ENCODE measurements at regions not wholly inside any gene's neighbourhood (a gene's known extent, or its start where the extent isn't known, plus 50 kb on each side); places are given as distances from the start of the nearest gene placed in this dataset.
"Not testable (repeated sequence)": the region's sequence is repeated elsewhere in the genome, so short reads cannot be mapped to it uniquely, and the experiment has no call there.

- Histone ChIP-seq H3K27ac (ENCODE audit: low read depth, low read length) (no peak overlapping the region), H3K4me3 (ENCODE audit: low read depth in 1 of 2, low read length in 2 of 2) (no peak overlapping the region), H3K9ac (ENCODE audit: low read depth in 1 of 2, low read length in 2 of 2) (no peak overlapping the region), H3K9me3 (ENCODE audit: control insufficient read depth in 1 of 2, low read length in 2 of 2) (no peaks in the 10 kb centered on the region), H3K27me3 (ENCODE audit: control insufficient read depth in 1 of 2, insufficient read depth in 2 of 2, low read length in 2 of 2) (no peaks in the 10 kb centered on the region), H3K4me1 (ENCODE audit: control insufficient read depth in 1 of 2, insufficient read depth in 2 of 2, low read length in 2 of 2) (no peaks in the 10 kb centered on the region), H3K36me3 (ENCODE audit: control insufficient read depth in 1 of 2, insufficient read depth in 2 of 2, low read length in 2 of 2) (no peaks in the 10 kb centered on the region)
These were observed 845.9 kb downstream of the TBL1XR1 start for GRCh38 chr3:176351408-176351807.

- H3K9ac ChIP-seq (ENCODE audit: low read depth in 1 of 2, low read length in 2 of 2), result no peak overlapping the region
- no peaks in the 10 kb centered on the region for H3K27me3 ChIP-seq (ENCODE audit: control insufficient read depth in 1 of 2, insufficient read depth in 2 of 2, low read length in 2 of 2)
- no peaks in the 10 kb centered on the region for H3K36me3 ChIP-seq (ENCODE audit: control insufficient read depth in 1 of 2, insufficient read depth in 2 of 2, low read length in 2 of 2)
- no peaks in the 10 kb centered on the region for H3K4me1 ChIP-seq (ENCODE audit: control insufficient read depth in 1 of 2, insufficient read depth in 2 of 2, low read length in 2 of 2)
- no peak overlapping the region for H3K4me3 ChIP-seq (ENCODE audit: low read depth in 1 of 2, low read length in 2 of 2)
- no peaks in the 10 kb centered on the region for H3K9me3 ChIP-seq (ENCODE audit: control insufficient read depth in 1 of 2, low read length in 2 of 2)
- no peak overlapping the region for H3K27ac ChIP-seq (ENCODE audit: low read depth, low read length)
These were observed 847.6 kb downstream of the TBL1XR1 start for GRCh38 chr3:176349706-176350105.

- H3K27ac ChIP-seq (ENCODE audit: low read depth, low read length), result no peak overlapping the region
- H3K4me3 ChIP-seq (ENCODE audit: low read depth in 1 of 2, low read length in 2 of 2), result no peak overlapping the region
- H3K9ac ChIP-seq (ENCODE audit: low read depth in 1 of 2, low read length in 2 of 2), result no peak overlapping the region
- no peaks in the 10 kb centered on the region for H3K36me3 ChIP-seq (ENCODE audit: control insufficient read depth in 1 of 2, insufficient read depth in 2 of 2, low read length in 2 of 2)
- no peaks in the 10 kb centered on the region for H3K27me3 ChIP-seq (ENCODE audit: control insufficient read depth in 1 of 2, insufficient read depth in 2 of 2, low read length in 2 of 2)
- no peaks in the 10 kb centered on the region for H3K4me1 ChIP-seq (ENCODE audit: control insufficient read depth in 1 of 2, insufficient read depth in 2 of 2, low read length in 2 of 2)
- no peaks in the 10 kb centered on the region for H3K9me3 ChIP-seq (ENCODE audit: control insufficient read depth in 1 of 2, low read length in 2 of 2)
These were observed 849.7 kb downstream of the TBL1XR1 start for GRCh38 chr3:176347424-176348146.

- Histone ChIP-seq H3K27ac (ENCODE audit: low read depth, low read length) (no peak overlapping the region), H3K9ac (ENCODE audit: low read depth in 1 of 2, low read length in 2 of 2) (no peak overlapping the region), H3K36me3 (ENCODE audit: control insufficient read depth in 1 of 2, insufficient read depth in 2 of 2, low read length in 2 of 2) (no peaks in the 10 kb centered on the region), H3K4me3 (ENCODE audit: low read depth in 1 of 2, low read length in 2 of 2) (no peak overlapping the region), H3K4me1 (ENCODE audit: control insufficient read depth in 1 of 2, insufficient read depth in 2 of 2, low read length in 2 of 2) (no peaks in the 10 kb centered on the region), H3K9me3 (ENCODE audit: control insufficient read depth in 1 of 2, low read length in 2 of 2) (no peaks in the 10 kb centered on the region), H3K27me3 (ENCODE audit: control insufficient read depth in 1 of 2, insufficient read depth in 2 of 2, low read length in 2 of 2) (no peaks in the 10 kb centered on the region)
These were observed 855.3 kb downstream of the TBL1XR1 start for GRCh38 chr3:176341963-176342362.

- no peak overlapping the region for H3K4me3 ChIP-seq (ENCODE audit: low read depth in 1 of 2, low read length in 2 of 2)
- no peak overlapping the region for H3K27ac ChIP-seq (ENCODE audit: low read depth, low read length)
- H3K36me3 ChIP-seq (ENCODE audit: control insufficient read depth in 1 of 2, insufficient read depth in 2 of 2, low read length in 2 of 2), result no peaks in the 10 kb centered on the region
- no peak overlapping the region for H3K9ac ChIP-seq (ENCODE audit: low read depth in 1 of 2, low read length in 2 of 2)
- no peaks in the 10 kb centered on the region for H3K27me3 ChIP-seq (ENCODE audit: control insufficient read depth in 1 of 2, insufficient read depth in 2 of 2, low read length in 2 of 2)
- no peaks in the 10 kb centered on the region for H3K9me3 ChIP-seq (ENCODE audit: control insufficient read depth in 1 of 2, low read length in 2 of 2)
- H3K4me1 ChIP-seq (ENCODE audit: control insufficient read depth in 1 of 2, insufficient read depth in 2 of 2, low read length in 2 of 2), result no peaks in the 10 kb centered on the region
These were observed 868.6 kb downstream of the TBL1XR1 start for GRCh38 chr3:176328666-176329065.

GRCh38 chr3:176328198-176328597 lies 869.1 kb downstream of the TBL1XR1 start:
- H3K36me3 ChIP-seq (ENCODE audit: control insufficient read depth in 1 of 2, insufficient read depth in 2 of 2, low read length in 2 of 2), result no peaks in the 10 kb centered on the region

GRCh38 chr3:176326894-176327490 lies 870.3 kb downstream of the TBL1XR1 start:
- H3K4me1 ChIP-seq (ENCODE audit: control insufficient read depth in 1 of 2, insufficient read depth in 2 of 2, low read length in 2 of 2); H3K27me3 ChIP-seq (ENCODE audit: control insufficient read depth in 1 of 2, insufficient read depth in 2 of 2, low read length in 2 of 2); H3K4me3 ChIP-seq (ENCODE audit: low read depth in 1 of 2, low read length in 2 of 2); H3K27ac ChIP-seq (ENCODE audit: low read depth, low read length); H3K9ac ChIP-seq (ENCODE audit: low read depth in 1 of 2, low read length in 2 of 2); H3K36me3 ChIP-seq (ENCODE audit: control insufficient read depth in 1 of 2, insufficient read depth in 2 of 2, low read length in 2 of 2); H3K9me3 ChIP-seq (ENCODE audit: control insufficient read depth in 1 of 2, low read length in 2 of 2): not testable (repeated sequence)

More at GRCh38 chr3:176328198-176328597, 869.1 kb downstream of the TBL1XR1 start:
- Histone ChIP-seq H3K27me3 (ENCODE audit: control insufficient read depth in 1 of 2, insufficient read depth in 2 of 2, low read length in 2 of 2) (no peaks in the 10 kb centered on the region), H3K4me3 (ENCODE audit: low read depth in 1 of 2, low read length in 2 of 2) (no peak overlapping the region), H3K9me3 (ENCODE audit: control insufficient read depth in 1 of 2, low read length in 2 of 2) (no peaks in the 10 kb centered on the region), H3K4me1 (ENCODE audit: control insufficient read depth in 1 of 2, insufficient read depth in 2 of 2, low read length in 2 of 2) (no peaks in the 10 kb centered on the region), H3K9ac (ENCODE audit: low read depth in 1 of 2, low read length in 2 of 2) (no peak overlapping the region), H3K27ac (ENCODE audit: low read depth, low read length) (no peak overlapping the region)

- H3K27me3 ChIP-seq (ENCODE audit: control insufficient read depth in 1 of 2, insufficient read depth in 2 of 2, low read length in 2 of 2); H3K27ac ChIP-seq (ENCODE audit: low read depth, low read length); H3K36me3 ChIP-seq (ENCODE audit: control insufficient read depth in 1 of 2, insufficient read depth in 2 of 2, low read length in 2 of 2); H3K4me3 ChIP-seq (ENCODE audit: low read depth in 1 of 2, low read length in 2 of 2); H3K9me3 ChIP-seq (ENCODE audit: control insufficient read depth in 1 of 2, low read length in 2 of 2); H3K9ac ChIP-seq (ENCODE audit: low read depth in 1 of 2, low read length in 2 of 2); H3K4me1 ChIP-seq (ENCODE audit: control insufficient read depth in 1 of 2, insufficient read depth in 2 of 2, low read length in 2 of 2): not testable (repeated sequence)
These were observed 875.8 kb downstream of the TBL1XR1 start for GRCh38 chr3:176321532-176321931.

- H3K27ac ChIP-seq (ENCODE audit: low read depth, low read length), result no peak overlapping the region
- no peaks in the 10 kb centered on the region for H3K36me3 ChIP-seq (ENCODE audit: control insufficient read depth in 1 of 2, insufficient read depth in 2 of 2, low read length in 2 of 2)
- no peaks in the 10 kb centered on the region for H3K4me1 ChIP-seq (ENCODE audit: control insufficient read depth in 1 of 2, insufficient read depth in 2 of 2, low read length in 2 of 2)
- H3K9ac ChIP-seq (ENCODE audit: low read depth in 1 of 2, low read length in 2 of 2), result no peak overlapping the region
- H3K4me3 ChIP-seq (ENCODE audit: low read depth in 1 of 2, low read length in 2 of 2), result no peak overlapping the region
- H3K9me3 ChIP-seq (ENCODE audit: control insufficient read depth in 1 of 2, low read length in 2 of 2), result no peaks in the 10 kb centered on the region
- no peaks in the 10 kb centered on the region for H3K27me3 ChIP-seq (ENCODE audit: control insufficient read depth in 1 of 2, insufficient read depth in 2 of 2, low read length in 2 of 2)
These were observed 876.2 kb downstream of the TBL1XR1 start for GRCh38 chr3:176321099-176321498.

- Histone ChIP-seq H3K9ac (ENCODE audit: low read depth in 1 of 2, low read length in 2 of 2) (no peak overlapping the region), H3K9me3 (ENCODE audit: control insufficient read depth in 1 of 2, low read length in 2 of 2) (no peaks in the 10 kb centered on the region), H3K4me3 (ENCODE audit: low read depth in 1 of 2, low read length in 2 of 2) (no peak overlapping the region), H3K27me3 (ENCODE audit: control insufficient read depth in 1 of 2, insufficient read depth in 2 of 2, low read length in 2 of 2) (no peaks in the 10 kb centered on the region), H3K4me1 (ENCODE audit: control insufficient read depth in 1 of 2, insufficient read depth in 2 of 2, low read length in 2 of 2) (no peaks in the 10 kb centered on the region), H3K36me3 (ENCODE audit: control insufficient read depth in 1 of 2, insufficient read depth in 2 of 2, low read length in 2 of 2) (no peaks in the 10 kb centered on the region), H3K27ac (ENCODE audit: low read depth, low read length) (no peak overlapping the region)
These were observed 883.9 kb downstream of the TBL1XR1 start for GRCh38 chr3:176313426-176313825.

All from duodenal mucosa (tissue), 2 donors.